Dedifferentiated amniotic fluid mesenchymal stem cell (primary cell): ENCODE measurements at regions not wholly inside any gene's neighbourhood (a gene's known extent, or its start where the extent isn't known, plus 50 kb on each side); places are given as distances from the start of the nearest gene placed in this dataset.

Source experiments
- DNase-seq: peaks from one replicate; pipeline ENCODE4 v3.0.0-alpha.2; 2016; ENCODE audit errors: extremely low spot score

GRCh38 chr6:14274546-14275492, 157.2 kb downstream of the CD83 start:
- DNase-seq, result no peak

GRCh38 chr6:14275493-14275851, 157.9 kb downstream of the CD83 start:
- no peak for DNase-seq

- no peak for DNase-seq
These were observed 158.5 kb downstream of the CD83 start for GRCh38 chr6:14276071-14276470.

GRCh38 chr6:14276667-14277404, 159.3 kb downstream of the CD83 start:
- DNase-seq, result no peak

GRCh38 chr6:14277405-14277930, 159.9 kb downstream of the CD83 start:
- no peak for DNase-seq

- DNase-seq, result no peak
These were observed 160.4 kb downstream of the CD83 start for GRCh38 chr6:14278006-14278405.

- DNase-seq, result no peak
These were observed 160.9 kb downstream of the CD83 start for GRCh38 chr6:14278446-14278845.

GRCh38 chr6:14280006-14280510, 162.5 kb downstream of the CD83 start:
- DNase-seq, result no peak

GRCh38 chr6:14280766-14281293, 163.3 kb downstream of the CD83 start:
- no peak for DNase-seq

GRCh38 chr6:14281811-14282660, 164.5 kb downstream of the CD83 start:
- DNase-seq, result no peak

GRCh38 chr6:14282854-14283505, 165.4 kb downstream of the CD83 start:
- no peak for DNase-seq

- no peak for DNase-seq
These were observed 166.1 kb downstream of the CD83 start for GRCh38 chr6:14283600-14284235.

- no peak for DNase-seq
These were observed 167.5 kb downstream of the CD83 start for GRCh38 chr6:14284969-14285590.

GRCh38 chr6:14286144-14286543, 168.6 kb downstream of the CD83 start:
- peak; percentile 93 for DNase-seq

GRCh38 chr6:14286634-14287428, 169.3 kb downstream of the CD83 start:
- no peak for DNase-seq

- no peak for DNase-seq
These were observed 170.1 kb downstream of the CD83 start for GRCh38 chr6:14287707-14288106.

- DNase-seq, result no peak
These were observed 171.3 kb downstream of the CD83 start for GRCh38 chr6:14288910-14289309.

GRCh38 chr6:14290041-14290771, 172.6 kb downstream of the CD83 start:
- DNase-seq, result no peak
